Effector memory CD8-positive, alpha-beta T cell (primary cell): ENCODE measurements at regions not wholly inside any gene's neighbourhood (a gene's known extent, or its start where the extent isn't known, plus 50 kb on each side); places are given as distances from the start of the nearest gene placed in this dataset.

ENCODE experiments used
- ATAC-seq: fragments of 150-1000 bp; cut with Tn5 transposase; replicated peaks from 2 replicates; pipeline ENCODE4 v1.10.0; 2021; ENCODE audit warnings: mild to moderate bottlenecking, moderate library complexity
- DNase-seq, 3 experiments: peaks; one replicate each; pipeline ENCODE4 v3.0.0; 2021
- H3K27ac Mint-ChIP-seq, 2 donors: one replicate each; pipeline ENCODE4 v1.8.0; 2022; ENCODE audit warnings: mild to moderate bottlenecking in 2 of 2, mixed read lengths in 2 of 2, moderate library complexity in 2 of 2
- H3K27me3 Mint-ChIP-seq, 2 donors: one replicate each; pipeline ENCODE4 v1.8.0; 2022; ENCODE audit warnings: mixed read lengths in 2 of 2
- H3K36me3 Mint-ChIP-seq: one replicate; pipeline ENCODE4 v1.8.0; 2022; ENCODE audit warnings: mild to moderate bottlenecking, moderate library complexity, mixed read lengths; ENCODE audit not compliant: insufficient read depth
- H3K4me1 Mint-ChIP-seq, 2 donors: one replicate each; pipeline ENCODE4 v1.8.0; 2022; ENCODE audit warnings: low read depth in 2 of 2, mixed read lengths in 2 of 2
- H3K4me3 Mint-ChIP-seq, 2 donors: one replicate each; pipeline ENCODE4 v1.8.0; 2022; ENCODE audit warnings: mild to moderate bottlenecking in 2 of 2, mixed read lengths in 2 of 2, moderate library complexity in 2 of 2
- H3K9me3 Mint-ChIP-seq, 2 donors: one replicate each; pipeline ENCODE4 v1.8.0; 2022; ENCODE audit warnings: mixed read lengths in 2 of 2

- H3K27me3 Mint-ChIP-seq, result peaks cover 0 to 6% of the 10 kb centered on the region in 2 donors
- H3K27ac Mint-ChIP-seq, result no peak overlapping the region
- H3K4me3 Mint-ChIP-seq, result no peak overlapping the region
- H3K9me3 Mint-ChIP-seq, result no peaks in the 10 kb centered on the region
- no peak for ATAC-seq
- peaks cover 0 to 9% of the 10 kb centered on the region in 2 donors for H3K4me1 Mint-ChIP-seq
- no peaks in the 10 kb centered on the region for H3K36me3 Mint-ChIP-seq
- no peak for DNase-seq
These were observed 135.4 kb upstream of the NUDT4 start for GRCh38 chr12:93242154-93242972.

- H3K36me3 Mint-ChIP-seq, result no peaks in the 10 kb centered on the region
- H3K4me3 Mint-ChIP-seq, result no peak overlapping the region
- peaks cover 0 to 9% of the 10 kb centered on the region in 2 donors for H3K4me1 Mint-ChIP-seq
- DNase-seq (no peak), ATAC-seq (no peak)
- H3K27ac Mint-ChIP-seq, result no peak overlapping the region
- no peaks in the 10 kb centered on the region for H3K9me3 Mint-ChIP-seq
- peaks cover 0 to 8% of the 10 kb centered on the region in 2 donors for H3K27me3 Mint-ChIP-seq
These were observed 134.4 kb upstream of the NUDT4 start for GRCh38 chr12:93243382-93243688.

- Mint-ChIP-seq H3K4me3 (peak overlapping the region in 1 of 2 donors; percentile 26), H3K9me3 (no peaks in the 10 kb centered on the region), H3K27ac (peak overlapping the region in 1 of 2 donors; percentile 65), H3K4me1 (peaks cover 0 to 9% of the 10 kb centered on the region in 2 donors), H3K36me3 (no peaks in the 10 kb centered on the region), H3K27me3 (peaks cover 0 to 8% of the 10 kb centered on the region in 2 donors)
- ATAC-seq (peak; percentile 49), DNase-seq (no peak)
These were observed 133.8 kb upstream of the NUDT4 start for GRCh38 chr12:93243689-93244513.

- Mint-ChIP-seq H3K36me3 (no peaks in the 10 kb centered on the region), H3K27ac (peak overlapping the region in 1 of 2 donors; percentile 65), H3K4me1 (peaks cover 0 to 13% of the 10 kb centered on the region in 2 donors), H3K9me3 (no peaks in the 10 kb centered on the region), H3K27me3 (peaks cover 0 to 8% of the 10 kb centered on the region in 2 donors), H3K4me3 (peak overlapping the region in 1 of 2 donors; percentile 26)
- ATAC-seq (no peak), DNase-seq (no peak)
These were observed 133.1 kb upstream of the NUDT4 start for GRCh38 chr12:93244514-93245077.

- peaks cover 0 to 13% of the 10 kb centered on the region in 2 donors for H3K4me1 Mint-ChIP-seq
- peaks cover 0 to 8% of the 10 kb centered on the region in 2 donors for H3K27me3 Mint-ChIP-seq
- peak overlapping the region in 1 of 2 donors; percentile 65 for H3K27ac Mint-ChIP-seq
- H3K36me3 Mint-ChIP-seq, result no peaks in the 10 kb centered on the region
- ATAC-seq (peak; percentile 79), DNase-seq (peak in 1 of 3 experiments; percentile 6)
- no peaks in the 10 kb centered on the region for H3K9me3 Mint-ChIP-seq
- no peak overlapping the region for H3K4me3 Mint-ChIP-seq
These were observed 132.2 kb upstream of the NUDT4 start for GRCh38 chr12:93245543-93245942.

- H3K36me3 Mint-ChIP-seq, result no peaks in the 10 kb centered on the region
- ATAC-seq (no peak), DNase-seq (no peak)
- H3K4me1 Mint-ChIP-seq, result peaks cover 0 to 13% of the 10 kb centered on the region in 2 donors
- H3K4me3 Mint-ChIP-seq, result no peak overlapping the region
- no peaks in the 10 kb centered on the region for H3K9me3 Mint-ChIP-seq
- H3K27me3 Mint-ChIP-seq, result peaks cover 0 to 8% of the 10 kb centered on the region in 2 donors
- no peak overlapping the region for H3K27ac Mint-ChIP-seq
These were observed 130.3 kb upstream of the NUDT4 start for GRCh38 chr12:93247313-93247991.

- peaks cover 11 to 15% of the 10 kb centered on the region in 2 donors for H3K27me3 Mint-ChIP-seq
- no peaks in the 10 kb centered on the region for H3K36me3 Mint-ChIP-seq
- H3K9me3 Mint-ChIP-seq, result peaks cover 6 to 15% of the 10 kb centered on the region in 2 donors
- H3K4me3 Mint-ChIP-seq, result no peak overlapping the region
- no peak for ATAC-seq
- no peak overlapping the region for H3K27ac Mint-ChIP-seq
- no peak for DNase-seq
- H3K4me1 Mint-ChIP-seq, result peaks cover 0 to 4% of the 10 kb centered on the region in 2 donors
These were observed 125.5 kb upstream of the NUDT4 start for GRCh38 chr12:93252221-93252620.

- Mint-ChIP-seq H3K27ac (no peak overlapping the region), H3K36me3 (no peaks in the 10 kb centered on the region), H3K9me3 (peaks cover 6 to 15% of the 10 kb centered on the region in 2 donors), H3K27me3 (peaks cover 11% of the 10 kb centered on the region in 2 donors), H3K4me3 (no peak overlapping the region), H3K4me1 (no peaks in the 10 kb centered on the region)
- no peak for DNase-seq
- no peak for ATAC-seq
These were observed 122.8 kb upstream of the NUDT4 start for GRCh38 chr12:93254911-93255310.

- ATAC-seq (no peak), DNase-seq (no peak)
- no peak overlapping the region for H3K4me3 Mint-ChIP-seq
- peaks cover 6 to 15% of the 10 kb centered on the region in 2 donors for H3K9me3 Mint-ChIP-seq
- no peaks in the 10 kb centered on the region for H3K4me1 Mint-ChIP-seq
- no peak overlapping the region for H3K27ac Mint-ChIP-seq
- H3K27me3 Mint-ChIP-seq, result peaks cover 11% of the 10 kb centered on the region in 2 donors
- no peaks in the 10 kb centered on the region for H3K36me3 Mint-ChIP-seq
These were observed 121.3 kb upstream of the NUDT4 start for GRCh38 chr12:93256256-93256969.

GRCh38 chr12:93261505-93262094 lies 116.1 kb upstream of the NUDT4 start:
- H3K27ac Mint-ChIP-seq, result no peak overlapping the region

GRCh38 chr12:93272997-93273396 lies 104.7 kb upstream of the NUDT4 start:
- H3K27ac Mint-ChIP-seq, result no peak overlapping the region
- H3K9me3 Mint-ChIP-seq, result no peaks in the 10 kb centered on the region
- no peak overlapping the region for H3K4me3 Mint-ChIP-seq
- H3K36me3 Mint-ChIP-seq, result peaks cover under 1% of the 10 kb centered on the region
- no peak for DNase-seq
- ATAC-seq, result no peak
- peaks cover 0 to 2% of the 10 kb centered on the region in 2 donors for H3K4me1 Mint-ChIP-seq
- H3K27me3 Mint-ChIP-seq, result peaks cover 0 to 10% of the 10 kb centered on the region in 2 donors

More at GRCh38 chr12:93261505-93262094, 116.1 kb upstream of the NUDT4 start:
- DNase-seq (no peak), ATAC-seq (no peak)
- H3K9me3 Mint-ChIP-seq, result no peaks in the 10 kb centered on the region
- no peak overlapping the region for H3K4me3 Mint-ChIP-seq
- no peaks in the 10 kb centered on the region for H3K4me1 Mint-ChIP-seq
- peaks cover 16 to 20% of the 10 kb centered on the region in 2 donors for H3K27me3 Mint-ChIP-seq
- H3K36me3 Mint-ChIP-seq, result no peaks in the 10 kb centered on the region

GRCh38 chr12:93273834-93274564 lies 103.7 kb upstream of the NUDT4 start:
- no peak for ATAC-seq
- H3K27me3 Mint-ChIP-seq, result peaks cover 0 to 6% of the 10 kb centered on the region in 2 donors
- no peak overlapping the region for H3K4me3 Mint-ChIP-seq
- H3K36me3 Mint-ChIP-seq, result peaks cover 3% of the 10 kb centered on the region
- H3K4me1 Mint-ChIP-seq, result peaks cover 0 to 2% of the 10 kb centered on the region in 2 donors
- H3K9me3 Mint-ChIP-seq, result no peaks in the 10 kb centered on the region
- no peak overlapping the region for H3K27ac Mint-ChIP-seq
- no peak for DNase-seq
